ENCODE measurements at regions not wholly inside any gene's neighbourhood (a gene's known extent, or its start where the extent isn't known, plus 50 kb on each side); places are given as distances from the start of the nearest gene placed in this dataset.
"Not testable (repeated sequence)": the region's sequence is repeated elsewhere in the genome, so short reads cannot be mapped to it uniquely, and the experiment has no call there.

DNA sequence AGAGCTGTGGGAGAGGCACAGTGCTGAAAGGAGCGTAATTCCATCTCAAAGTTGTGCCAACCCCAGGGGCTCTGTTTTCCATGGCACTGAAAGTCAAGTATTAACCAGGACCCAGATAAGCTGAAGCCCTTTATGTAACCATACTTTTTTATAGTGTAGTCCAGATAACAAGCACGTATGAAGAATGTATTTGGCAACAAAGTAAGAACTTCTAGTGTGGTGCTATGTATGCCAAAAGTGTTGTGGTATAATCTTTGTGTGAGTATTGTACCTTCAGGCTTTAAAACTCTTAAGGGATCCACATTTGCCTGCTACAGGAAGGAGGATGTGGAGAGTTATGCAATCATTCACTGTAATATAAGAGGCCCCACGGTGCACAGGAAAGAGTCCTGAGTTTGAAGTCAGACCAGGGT lies 129.4 kb downstream of the IBTK start:
- no peak for DNase-seq (ENCODE audit: low spot score)
- TF ChIP-seq, protein P1, sequence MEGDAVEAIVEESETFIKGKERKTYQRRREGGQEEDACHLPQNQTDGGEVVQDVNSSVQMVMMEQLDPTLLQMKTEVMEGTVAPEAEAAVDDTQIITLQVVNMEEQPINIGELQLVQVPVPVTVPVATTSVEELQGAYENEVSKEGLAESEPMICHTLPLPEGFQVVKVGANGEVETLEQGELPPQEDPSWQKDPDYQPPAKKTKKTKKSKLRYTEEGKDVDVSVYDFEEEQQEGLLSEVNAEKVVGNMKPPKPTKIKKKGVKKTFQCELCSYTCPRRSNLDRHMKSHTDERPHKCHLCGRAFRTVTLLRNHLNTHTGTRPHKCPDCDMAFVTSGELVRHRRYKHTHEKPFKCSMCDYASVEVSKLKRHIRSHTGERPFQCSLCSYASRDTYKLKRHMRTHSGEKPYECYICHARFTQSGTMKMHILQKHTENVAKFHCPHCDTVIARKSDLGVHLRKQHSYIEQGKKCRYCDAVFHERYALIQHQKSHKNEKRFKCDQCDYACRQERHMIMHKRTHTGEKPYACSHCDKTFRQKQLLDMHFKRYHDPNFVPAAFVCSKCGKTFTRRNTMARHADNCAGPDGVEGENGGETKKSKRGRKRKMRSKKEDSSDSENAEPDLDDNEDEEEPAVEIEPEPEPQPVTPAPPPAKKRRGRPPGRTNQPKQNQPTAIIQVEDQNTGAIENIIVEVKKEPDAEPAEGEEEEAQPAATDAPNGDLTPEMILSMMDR (IDR thresholded peaks at IDR 0.05; ENCODE audit: borderline replicate concordance, control extremely low read depth, extremely low read depth, insufficient read depth, missing control alignments), result no peak
- in situ Hi-C loops (cut with MboI; ENCODE audit: low sequenced_read_pairs, unreplicated experiment), result no loop called here

DNA sequence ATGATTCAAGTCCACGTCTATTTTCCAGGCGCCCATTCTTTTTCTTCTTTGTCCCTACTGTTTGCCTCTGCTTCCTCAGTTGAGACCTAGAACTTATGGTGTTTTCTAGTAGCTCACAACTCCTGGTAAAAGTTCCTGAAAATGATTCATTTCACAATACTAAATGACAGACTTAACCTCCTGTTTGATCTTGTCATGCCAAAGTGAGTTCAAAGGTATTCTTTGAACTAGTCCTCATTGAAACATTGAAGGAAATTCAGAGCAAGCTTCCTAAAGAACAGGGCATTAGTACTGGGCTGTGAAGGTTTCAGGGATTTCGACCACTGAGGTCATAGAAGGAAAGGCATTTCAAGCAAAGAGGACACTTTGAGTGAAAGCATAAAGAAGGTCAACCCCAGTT lies 132.8 kb downstream of the IBTK start:
- DNase-seq (ENCODE audit: low spot score), result no peak
- TF ChIP-seq, protein P1 (IDR thresholded peaks at IDR 0.05; ENCODE audit: borderline replicate concordance, control extremely low read depth, extremely low read depth, insufficient read depth, missing control alignments), result no peak
- in situ Hi-C loops (cut with MboI; ENCODE audit: low sequenced_read_pairs, unreplicated experiment), result no loop called here

DNA sequence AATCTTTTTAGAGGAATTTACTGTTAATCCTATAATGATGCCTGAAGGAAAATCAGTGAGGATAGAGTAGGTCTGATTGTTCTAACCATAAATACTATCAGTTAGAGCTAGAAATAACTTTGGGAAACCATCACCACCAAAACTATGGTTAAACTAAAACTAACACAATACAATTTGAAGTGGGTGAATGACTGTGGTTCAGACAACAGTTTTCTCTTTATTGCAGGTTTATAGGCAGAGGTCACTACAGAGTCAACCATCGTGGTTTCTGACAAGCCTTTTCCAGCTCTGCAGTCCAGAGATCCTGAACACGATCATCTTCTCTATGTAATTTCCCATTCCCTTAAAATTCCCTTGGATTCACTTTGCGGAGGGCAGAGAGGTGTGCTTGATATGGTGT lies 134.3 kb downstream of the IBTK start:
- TF ChIP-seq, protein P1 (IDR thresholded peaks at IDR 0.05; ENCODE audit: borderline replicate concordance, control extremely low read depth, extremely low read depth, insufficient read depth, missing control alignments), result no peak
- in situ Hi-C loops (cut with MboI; ENCODE audit: low sequenced_read_pairs, unreplicated experiment), result no loop called here
- DNase-seq (ENCODE audit: low spot score), result no peak

DNA sequence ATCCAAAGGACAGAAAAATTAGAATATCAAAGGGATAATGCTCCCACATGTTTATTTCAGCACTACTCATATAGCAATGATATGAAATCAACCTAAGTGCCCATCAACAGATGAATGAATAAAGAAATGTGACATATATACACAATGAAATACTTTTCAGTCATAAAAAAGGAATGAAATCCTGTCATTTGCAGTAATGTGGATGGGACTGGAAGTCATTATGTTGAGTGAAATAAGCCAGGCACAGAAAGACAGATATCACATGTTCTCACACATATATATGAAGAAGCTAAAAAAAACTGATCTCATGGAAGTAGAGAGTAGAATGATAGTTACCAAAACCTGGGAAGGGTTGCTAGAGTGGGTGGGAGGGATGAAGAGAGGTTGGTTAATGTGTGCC lies 135.7 kb downstream of the IBTK start:
- DNase-seq (ENCODE audit: low spot score), result no peak
- in situ Hi-C loops (cut with MboI; ENCODE audit: low sequenced_read_pairs, unreplicated experiment), result no loop called here
- TF ChIP-seq, protein P1 (IDR thresholded peaks at IDR 0.05; ENCODE audit: borderline replicate concordance, control extremely low read depth, extremely low read depth, insufficient read depth, missing control alignments), result no peak

DNA sequence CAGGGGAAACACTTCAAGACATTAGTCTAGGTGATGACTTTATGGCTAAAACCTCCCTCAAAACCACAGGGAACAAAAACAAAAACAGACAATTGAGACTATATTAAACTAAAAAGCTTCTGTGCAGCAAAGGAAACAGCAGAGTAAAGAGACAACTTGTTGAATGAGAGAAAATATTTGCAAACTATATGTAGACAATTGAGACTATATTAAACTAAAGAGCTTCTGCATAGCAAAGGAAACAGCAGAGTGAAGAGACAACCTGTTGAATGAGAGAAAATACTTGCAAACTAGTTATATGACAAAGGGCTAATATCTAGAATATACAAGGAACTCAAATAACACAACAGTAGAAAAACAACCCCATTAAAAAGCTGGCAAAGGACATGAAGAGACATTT lies 136.4 kb downstream of the IBTK start:
- in situ Hi-C loops (cut with MboI; ENCODE audit: low sequenced_read_pairs, unreplicated experiment), result no loop called here
- DNase-seq (ENCODE audit: low spot score), result no peak
- TF ChIP-seq, protein P1 (IDR thresholded peaks at IDR 0.05; ENCODE audit: borderline replicate concordance, control extremely low read depth, extremely low read depth, insufficient read depth, missing control alignments), result no peak

DNA sequence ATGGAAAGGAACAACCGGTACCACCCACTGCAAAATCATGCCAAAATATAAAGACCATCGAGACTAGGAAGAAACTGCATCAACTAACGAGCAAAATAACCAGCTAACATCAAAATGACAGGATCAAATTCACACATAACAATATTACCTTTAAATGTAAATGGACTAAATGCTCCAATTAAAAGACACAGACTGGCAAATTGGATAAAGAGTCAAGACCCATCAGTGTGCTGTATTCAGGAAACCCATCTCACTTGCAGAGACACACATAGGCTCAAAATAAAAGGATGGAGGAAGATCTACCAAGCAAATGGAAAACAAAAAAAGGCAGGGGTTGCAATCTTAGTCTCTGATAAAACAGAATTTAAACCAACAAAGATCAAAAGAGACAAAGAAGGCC lies 144.4 kb downstream of the IBTK start:
- DNase-seq (ENCODE audit: low spot score); in situ Hi-C loops (cut with MboI; ENCODE audit: low sequenced_read_pairs, unreplicated experiment): not testable (repeated sequence)

DNA sequence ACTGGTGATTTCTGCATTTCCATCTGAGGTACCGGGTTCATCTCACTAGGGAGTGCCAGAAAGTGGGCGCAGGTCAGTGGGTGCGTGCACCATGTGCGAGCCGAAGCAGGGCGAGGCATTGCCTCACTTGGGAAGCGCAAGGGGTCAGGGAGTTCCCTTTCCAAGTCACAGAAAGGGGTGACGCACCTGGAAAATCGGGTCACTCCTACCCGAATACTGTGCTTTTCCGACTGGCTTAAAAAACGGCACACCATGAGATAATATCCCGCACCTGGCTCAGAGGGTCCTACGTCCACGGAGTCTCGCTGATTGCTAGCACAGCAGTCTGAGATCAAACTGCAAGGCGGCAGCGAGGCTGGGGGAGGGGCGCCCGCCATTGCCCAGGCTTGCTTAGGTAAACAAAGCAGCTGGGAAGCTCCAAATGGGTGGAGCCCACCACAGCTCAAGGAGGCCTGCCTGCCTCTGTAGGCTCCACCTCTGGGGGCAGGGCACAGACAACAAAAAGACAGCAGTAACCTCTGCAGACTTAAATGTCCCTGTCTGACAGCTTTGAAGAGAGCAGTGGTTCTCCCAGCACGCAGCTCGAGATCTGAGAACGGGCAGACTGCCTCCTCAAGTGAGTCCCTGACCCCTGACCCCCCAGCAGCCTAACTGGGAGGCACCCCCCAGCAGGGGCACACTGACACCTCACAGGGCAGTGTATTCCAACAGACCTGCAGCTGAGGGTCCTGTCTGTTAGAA lies 146.0 kb downstream of the IBTK start:
- DNase-seq (ENCODE audit: low spot score); in situ Hi-C loops (cut with MboI; ENCODE audit: low sequenced_read_pairs, unreplicated experiment): not testable (repeated sequence)

DNA sequence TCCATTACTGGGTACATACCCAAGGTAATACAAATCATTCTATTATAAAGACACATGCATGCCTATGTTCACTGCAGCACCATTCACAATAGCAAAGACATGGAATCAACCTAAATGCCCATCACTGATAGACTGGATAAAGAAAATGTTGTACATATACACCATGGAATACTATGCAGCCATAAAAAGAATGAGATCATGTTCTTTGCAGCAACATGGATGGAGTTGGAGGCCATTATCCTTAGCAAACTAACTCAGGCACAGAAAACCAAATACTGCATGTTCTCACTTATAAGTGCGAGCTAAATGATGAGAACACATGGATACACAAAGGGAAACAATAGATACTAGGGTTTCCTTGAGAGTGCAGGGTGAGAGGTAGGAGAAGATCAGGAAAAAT lies 146.8 kb downstream of the IBTK start:
- DNase-seq (ENCODE audit: low spot score); in situ Hi-C loops (cut with MboI; ENCODE audit: low sequenced_read_pairs, unreplicated experiment): not testable (repeated sequence)

All from GM13976 (cell line).